ENCODE measurements at regions not wholly inside any gene's neighbourhood (a gene's known extent, or its start where the extent isn't known, plus 50 kb on each side); places are given as distances from the start of the nearest gene placed in this dataset.

DNA sequence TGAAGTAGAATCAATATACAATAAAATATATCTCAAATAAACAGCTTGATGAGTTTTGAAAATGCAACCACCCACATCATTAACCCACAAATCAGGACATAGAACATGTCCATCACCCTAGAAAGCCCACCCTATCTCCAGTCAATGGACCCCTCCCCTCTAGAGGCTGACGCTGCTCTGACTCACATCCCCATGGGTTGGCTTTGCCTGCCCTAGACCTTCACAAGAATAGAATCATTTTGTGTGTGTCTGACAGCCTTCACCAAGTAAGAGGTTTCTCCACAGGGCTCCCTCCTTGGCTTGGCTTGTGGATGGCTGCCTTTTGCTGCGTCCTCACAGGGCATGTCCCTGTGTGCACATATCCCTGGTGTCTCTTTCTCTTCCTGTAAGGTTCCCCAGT lies 250.2 kb upstream of the RTL1 start:
- TF ChIP-seq, protein P1, sequence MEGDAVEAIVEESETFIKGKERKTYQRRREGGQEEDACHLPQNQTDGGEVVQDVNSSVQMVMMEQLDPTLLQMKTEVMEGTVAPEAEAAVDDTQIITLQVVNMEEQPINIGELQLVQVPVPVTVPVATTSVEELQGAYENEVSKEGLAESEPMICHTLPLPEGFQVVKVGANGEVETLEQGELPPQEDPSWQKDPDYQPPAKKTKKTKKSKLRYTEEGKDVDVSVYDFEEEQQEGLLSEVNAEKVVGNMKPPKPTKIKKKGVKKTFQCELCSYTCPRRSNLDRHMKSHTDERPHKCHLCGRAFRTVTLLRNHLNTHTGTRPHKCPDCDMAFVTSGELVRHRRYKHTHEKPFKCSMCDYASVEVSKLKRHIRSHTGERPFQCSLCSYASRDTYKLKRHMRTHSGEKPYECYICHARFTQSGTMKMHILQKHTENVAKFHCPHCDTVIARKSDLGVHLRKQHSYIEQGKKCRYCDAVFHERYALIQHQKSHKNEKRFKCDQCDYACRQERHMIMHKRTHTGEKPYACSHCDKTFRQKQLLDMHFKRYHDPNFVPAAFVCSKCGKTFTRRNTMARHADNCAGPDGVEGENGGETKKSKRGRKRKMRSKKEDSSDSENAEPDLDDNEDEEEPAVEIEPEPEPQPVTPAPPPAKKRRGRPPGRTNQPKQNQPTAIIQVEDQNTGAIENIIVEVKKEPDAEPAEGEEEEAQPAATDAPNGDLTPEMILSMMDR (conservative IDR thresholded peaks at IDR 0.05; ENCODE audit: low read length): no peak
- no peak for TF ChIP-seq EZH2phosphoT487 (IDR thresholded peaks at IDR 0.05; ENCODE audit: borderline replicate concordance, low read depth, low read length)

Data from OCI-LY7 (cell line).